Left ventricle myocardium superior (tissue), 1 donor: ENCODE measurements at regions not wholly inside any gene's neighbourhood (a gene's known extent, or its start where the extent isn't known, plus 50 kb on each side); places are given as distances from the start of the nearest gene placed in this dataset.

ENCODE experiments used
- ATAC-seq: fragments of 200-7000 bp; cut with Tn5 transposase; one replicate; pipeline ENCODE4 v1.9.1; 2020; ENCODE audit warnings: mild to moderate bottlenecking, moderate library complexity
- DNase-seq: peaks from one replicate; pipeline ENCODE4 v3.0.0-alpha.2; 2020
- intact Hi-C: fragments of 100-400 bp; cut with micrococcal nuclease; formaldehyde crosslinking; loops from one replicate; pipeline ENCODE4 v1.11.0; 2022
- donor health status: DM: no; HTN: yes; CAD: no; lungs with severe emphysema.

DNA sequence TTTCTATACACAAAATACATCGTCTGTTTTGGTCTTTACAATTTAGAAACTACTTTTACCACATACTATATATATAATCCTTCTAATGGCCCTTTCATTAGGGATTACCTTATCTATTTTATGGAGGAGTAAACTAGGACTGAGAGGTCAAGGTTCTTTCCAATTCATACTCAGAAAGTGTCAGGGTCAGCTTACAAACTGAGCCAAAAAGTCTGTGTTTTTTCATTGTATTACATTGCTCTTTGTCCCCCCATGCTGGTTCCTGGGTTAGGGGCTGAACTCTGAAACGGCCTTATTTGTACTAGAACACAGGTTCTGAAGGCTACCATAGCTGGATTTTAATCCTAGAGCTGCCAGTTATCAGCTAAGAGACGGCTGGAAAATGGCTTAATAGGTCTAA, 368.1 kb downstream of the GRIN2B start:
- intact Hi-C loops: no loop called here

DNA sequence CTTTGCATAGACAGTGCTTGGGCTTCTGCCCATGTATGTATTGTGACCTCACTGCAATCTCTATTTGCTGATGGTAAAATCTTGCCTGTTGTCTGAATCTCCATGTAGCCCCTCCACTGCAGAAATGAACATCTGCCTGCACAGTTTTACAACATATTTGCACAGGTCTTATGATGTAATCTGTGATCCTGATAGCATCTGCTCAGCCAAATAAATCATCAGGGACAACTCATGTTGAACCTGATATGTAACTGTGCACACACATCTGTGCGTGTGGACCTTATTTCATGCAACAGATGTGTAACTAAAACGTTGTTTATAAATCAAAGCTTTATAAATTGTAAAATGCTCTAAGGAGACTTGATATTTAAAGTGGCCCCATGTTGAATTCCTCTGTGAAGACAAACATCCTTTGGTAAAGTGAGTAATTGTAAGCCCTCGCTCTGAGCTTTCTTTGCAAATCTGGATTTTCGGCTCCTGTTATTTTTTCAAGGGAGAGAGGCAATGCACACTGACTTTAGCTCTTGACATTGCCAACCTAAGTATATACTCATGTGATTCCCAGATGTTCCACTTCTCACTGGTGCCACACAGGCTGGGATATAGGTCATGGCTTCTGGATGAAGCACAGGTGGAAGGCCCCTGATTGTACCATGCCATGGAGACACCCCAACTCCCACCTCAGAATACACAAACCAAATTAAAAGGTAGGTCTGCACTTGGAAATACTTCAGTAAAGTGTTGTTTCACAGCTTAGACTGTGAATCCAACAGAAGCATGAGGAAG, 371.3 kb downstream of the GRIN2B start:
- no peak for ATAC-seq
- intact Hi-C loops: no loop called here
- DNase-seq: no peak

More for the DNA sequence above, 368.1 kb downstream of the GRIN2B start:
- DNase-seq (no peak), ATAC-seq (no peak)

DNA sequence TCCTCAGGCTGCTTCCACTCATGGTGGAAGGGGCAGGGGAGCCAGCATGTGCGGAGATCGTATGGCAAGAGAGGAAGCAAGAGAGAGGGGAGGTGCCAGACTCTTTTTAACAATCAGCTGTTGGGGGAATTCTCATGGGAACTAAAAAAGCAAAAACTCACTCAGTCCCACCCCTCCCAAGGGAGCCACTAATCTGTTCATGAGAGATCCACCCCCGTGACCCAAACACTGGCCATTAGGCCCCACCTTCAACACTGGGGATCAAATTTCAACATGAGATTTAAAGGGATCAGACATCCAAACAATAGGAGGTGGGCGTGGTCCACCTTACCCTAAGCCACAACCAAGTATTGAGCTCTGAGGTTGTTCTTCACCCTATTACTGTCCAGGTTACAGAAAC, 375.1 kb downstream of the GRIN2B start:
- intact Hi-C loops: no loop called here
- ATAC-seq (no peak), DNase-seq (no peak)

DNA sequence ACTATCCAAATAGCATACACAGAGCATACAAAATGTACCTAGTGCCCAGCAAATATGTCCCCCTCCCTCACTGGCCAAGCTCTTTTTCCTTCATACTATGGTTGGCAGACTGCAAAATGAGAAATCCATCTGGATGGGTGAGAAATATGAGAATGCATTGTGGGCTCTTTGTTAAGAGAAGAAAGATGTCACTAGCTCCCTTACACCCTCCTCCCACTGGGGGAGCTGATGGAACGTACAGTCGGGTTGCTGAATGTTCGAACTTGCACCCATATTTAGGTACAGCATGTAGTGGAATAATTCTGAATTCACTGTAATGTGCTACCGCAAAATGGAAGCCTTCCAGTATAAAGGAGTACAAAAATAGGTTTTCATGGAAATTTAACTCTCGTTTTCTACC, 377.4 kb downstream of the GRIN2B start:
- no peak for DNase-seq
- intact Hi-C loops: no loop called here
- ATAC-seq: no peak

DNA sequence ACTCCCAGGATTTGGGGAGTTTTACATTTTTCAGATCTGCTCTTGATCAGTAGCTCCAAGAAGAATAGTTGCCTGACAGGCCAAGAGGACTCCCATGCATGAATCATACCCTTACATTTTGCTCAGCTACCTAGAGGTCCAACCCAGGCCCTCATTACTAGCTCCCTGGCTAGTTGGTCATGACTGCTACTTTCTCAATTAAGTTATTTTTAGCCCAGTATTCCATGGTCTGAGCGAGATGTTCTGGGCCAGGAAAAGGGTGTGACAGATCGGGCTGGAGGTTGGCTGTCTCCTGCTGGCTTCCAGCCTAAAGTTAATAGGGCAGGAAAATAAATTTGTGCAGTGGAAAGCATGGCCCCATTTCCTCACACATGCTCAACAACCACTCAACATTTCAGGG, 379.2 kb downstream of the GRIN2B start:
- ATAC-seq: peak; percentile 73
- intact Hi-C loops: no loop called here
- DNase-seq: no peak

DNA sequence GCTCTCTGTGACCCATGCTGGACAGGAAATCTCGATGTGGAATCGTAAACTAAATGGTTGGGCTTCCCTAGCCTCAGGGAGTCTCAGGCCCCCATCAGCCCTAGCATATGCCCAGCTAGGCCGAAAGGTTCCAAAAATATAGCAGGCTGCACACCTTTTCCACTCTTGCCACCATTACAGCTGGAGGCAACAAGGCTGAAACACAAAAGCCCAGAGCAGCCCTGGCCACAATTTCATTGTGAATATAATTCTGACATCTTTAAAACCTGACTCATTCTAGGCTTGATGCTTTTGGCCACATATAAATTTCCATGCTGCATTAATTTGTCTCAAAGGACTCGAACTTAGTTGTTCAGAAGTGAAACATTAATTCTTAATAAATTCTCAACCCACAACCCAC, 382.2 kb downstream of the GRIN2B start:
- DNase-seq (no peak), ATAC-seq (no peak)
- intact Hi-C loops: no loop called here

DNA sequence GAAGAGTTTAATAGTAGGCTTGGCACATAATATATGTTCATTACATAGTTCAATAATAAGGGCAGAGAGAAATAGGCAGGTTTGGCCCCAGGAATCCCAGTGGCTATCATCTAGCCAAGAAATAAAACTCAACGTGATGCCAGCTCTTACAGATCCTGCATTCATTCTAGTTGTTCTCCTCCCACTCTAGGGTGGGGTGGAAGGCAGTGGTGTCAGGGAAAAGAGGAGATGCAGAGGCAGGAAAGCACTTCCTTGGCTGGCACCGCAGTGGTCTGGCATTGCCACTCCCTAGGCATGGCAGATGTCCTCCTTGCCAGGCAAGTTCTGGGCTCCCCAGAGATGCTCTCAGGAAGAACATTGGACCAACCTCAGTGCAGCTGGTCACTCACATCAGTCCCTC, 383.6 kb downstream of the GRIN2B start:
- no peak for DNase-seq

DNA sequence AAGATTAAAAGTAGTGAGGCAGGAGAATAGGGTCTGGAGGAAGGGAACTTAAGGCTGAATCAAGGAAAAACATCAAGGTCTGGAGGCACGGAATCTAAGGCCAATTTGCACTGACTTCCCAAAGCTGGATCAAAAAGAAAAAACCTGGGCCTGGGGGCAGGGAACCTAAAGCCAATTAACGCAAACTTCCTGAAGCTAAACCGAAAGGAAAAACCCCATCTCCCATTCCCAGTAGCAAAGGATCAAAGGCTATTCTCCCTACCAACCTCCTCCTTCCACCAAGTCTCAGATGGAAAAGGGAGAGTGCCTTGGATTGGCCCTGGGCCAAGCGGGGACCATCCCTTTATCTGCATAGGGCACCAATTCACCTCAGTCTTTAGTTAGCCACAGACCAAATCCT, 384.2 kb downstream of the GRIN2B start:
- intact Hi-C loops: no loop called here
- DNase-seq (no peak), ATAC-seq (no peak)

More for the DNA sequence above, 383.6 kb downstream of the GRIN2B start:
- ATAC-seq: no peak
- intact Hi-C loops: no loop called here

DNA sequence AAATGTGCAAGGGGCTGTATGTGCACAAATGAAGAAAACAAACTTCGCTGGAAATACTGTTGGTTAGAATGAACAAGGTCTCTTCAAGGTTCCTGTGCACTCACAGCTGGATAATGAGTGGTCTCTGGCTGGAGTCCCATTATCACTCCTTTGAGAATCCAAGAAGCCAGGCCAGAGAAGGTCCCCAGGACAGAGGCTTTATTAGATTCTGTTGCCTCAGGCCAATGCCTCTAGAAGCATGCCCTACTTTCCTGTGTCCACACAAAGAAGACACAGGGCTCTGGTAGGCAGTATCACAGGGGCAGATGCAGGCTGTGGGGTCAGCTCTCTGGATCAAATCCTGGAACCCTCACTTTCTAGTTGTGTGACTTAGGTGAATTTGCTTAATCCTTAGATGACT, 384.7 kb downstream of the GRIN2B start:
- DNase-seq (no peak), ATAC-seq (no peak)

DNA sequence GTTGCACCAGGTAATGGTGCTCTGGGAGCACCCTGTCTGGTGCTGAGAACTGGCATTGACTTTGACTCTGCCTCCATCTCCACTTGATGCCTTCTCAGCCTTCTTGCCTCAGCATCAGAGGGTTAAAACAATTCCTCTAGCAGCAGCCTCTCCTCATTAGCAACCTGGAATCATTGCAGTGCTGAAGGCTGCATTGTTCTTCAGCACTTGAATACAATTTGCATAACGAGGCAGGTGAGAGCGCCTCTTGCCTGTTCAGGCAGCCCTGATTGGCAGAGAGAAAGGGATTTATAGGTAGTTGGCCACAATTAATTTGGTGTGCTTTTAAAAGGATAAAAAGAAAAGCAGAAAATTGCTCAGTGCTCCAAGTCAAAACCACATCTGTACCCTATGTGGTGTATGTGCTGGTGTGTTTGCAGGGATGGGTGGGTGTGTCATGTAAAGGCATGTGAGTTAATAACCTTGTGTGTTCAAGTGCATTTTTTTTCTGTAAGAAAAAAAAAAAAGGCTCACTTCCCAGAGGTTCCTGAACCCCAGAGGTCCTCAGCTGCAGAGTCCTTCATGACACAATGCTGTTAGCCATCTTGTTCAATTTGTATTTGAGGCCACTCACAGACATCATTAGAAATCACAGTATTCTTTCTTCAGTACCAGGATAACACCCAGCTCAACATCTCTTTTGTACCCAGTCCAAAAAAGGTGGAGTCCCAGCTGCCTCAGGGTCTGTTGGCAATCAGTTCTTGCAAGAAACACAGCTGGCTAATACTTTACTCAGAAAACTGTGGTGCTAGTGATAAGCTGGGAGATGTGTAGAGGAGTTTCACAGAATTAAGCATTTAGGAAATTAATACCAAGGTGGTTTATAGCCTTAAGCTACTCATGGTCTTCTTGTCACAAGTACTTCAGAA, 385.6 kb downstream of the GRIN2B start:
- intact Hi-C loops: no loop called here
- ATAC-seq (no peak), DNase-seq (no peak)

More for the DNA sequence above, 384.7 kb downstream of the GRIN2B start:
- intact Hi-C loops: no loop called here

DNA sequence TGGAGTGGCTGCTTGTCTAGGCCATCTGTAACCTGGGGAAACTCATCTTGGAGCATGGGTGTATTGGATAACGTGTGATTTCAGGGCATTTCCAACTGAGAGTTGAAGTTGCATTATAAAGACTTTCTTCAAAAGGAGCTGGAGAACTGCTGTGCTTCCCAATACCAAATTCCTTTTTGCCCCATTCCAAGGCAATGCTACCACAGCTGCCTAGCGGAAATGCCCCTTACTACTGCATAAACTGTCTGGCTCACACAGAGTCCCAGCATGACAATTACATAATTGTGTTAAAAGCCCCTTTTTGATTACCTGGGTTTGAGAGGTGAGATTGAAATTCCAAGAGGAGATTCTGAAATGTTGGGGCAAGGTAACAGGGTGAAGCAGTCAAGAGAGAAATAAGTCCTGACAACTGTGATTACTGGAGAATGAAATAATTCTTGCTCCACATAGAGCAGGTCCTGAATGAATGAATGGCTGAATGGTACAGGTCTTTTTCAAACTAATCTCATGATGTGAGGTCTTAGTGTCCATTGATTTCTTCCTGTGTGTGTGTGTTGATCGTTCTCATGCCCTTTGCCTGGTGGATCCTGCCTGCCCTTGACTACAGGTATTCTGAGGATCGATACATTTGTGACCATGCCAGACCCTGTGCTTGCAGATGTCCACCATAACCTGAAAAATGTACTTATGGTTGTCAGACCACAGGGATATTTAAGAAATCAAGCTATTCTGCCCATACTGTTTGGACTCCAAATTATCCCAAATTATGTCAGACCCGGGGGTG, 386.5 kb downstream of the GRIN2B start:
- ATAC-seq (no peak), DNase-seq (no peak)
- intact Hi-C loops: no loop called here

DNA sequence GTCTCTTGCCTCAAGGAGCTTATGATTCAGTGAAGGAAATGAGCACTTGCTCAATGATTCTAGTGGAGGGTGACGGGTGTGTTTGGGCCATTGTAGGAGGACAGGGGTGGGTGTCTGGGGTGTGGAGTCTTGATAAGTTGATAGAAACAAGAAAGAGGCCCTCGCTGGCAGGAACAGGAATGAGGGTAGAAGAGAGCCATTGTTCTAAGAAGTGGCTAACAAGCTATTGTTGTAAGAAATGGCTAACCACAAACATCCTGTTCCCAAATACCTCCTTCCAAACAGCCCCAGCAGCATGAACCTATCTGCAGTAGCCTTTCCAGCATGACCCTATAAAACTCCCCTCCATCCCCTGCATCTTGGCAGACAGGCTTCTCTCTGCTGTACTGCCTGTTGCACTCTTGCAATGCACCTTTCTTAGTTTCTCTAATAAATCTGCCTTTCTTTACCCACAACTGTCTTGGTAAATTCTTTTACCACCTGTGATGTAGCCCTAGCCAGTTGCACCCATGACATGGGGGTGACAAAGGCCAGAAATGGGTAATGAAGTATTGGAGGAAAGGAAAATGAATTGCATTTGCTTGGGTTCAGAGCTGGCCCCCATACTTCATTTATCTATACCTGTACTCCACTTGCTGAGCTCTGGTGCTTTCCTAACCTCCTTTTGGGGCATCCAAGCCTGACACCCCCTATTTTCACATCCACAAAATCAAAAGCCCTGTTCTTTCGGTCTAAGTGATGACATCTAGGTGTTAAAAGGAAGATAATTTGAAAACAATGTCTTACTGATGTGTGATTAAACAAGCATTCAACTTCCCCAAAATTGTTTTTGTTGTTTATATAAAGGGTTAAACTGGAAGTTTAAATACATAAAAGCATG, 389.1 kb downstream of the GRIN2B start:
- DNase-seq: no peak
- intact Hi-C loops: no loop called here
- no peak for ATAC-seq

DNA sequence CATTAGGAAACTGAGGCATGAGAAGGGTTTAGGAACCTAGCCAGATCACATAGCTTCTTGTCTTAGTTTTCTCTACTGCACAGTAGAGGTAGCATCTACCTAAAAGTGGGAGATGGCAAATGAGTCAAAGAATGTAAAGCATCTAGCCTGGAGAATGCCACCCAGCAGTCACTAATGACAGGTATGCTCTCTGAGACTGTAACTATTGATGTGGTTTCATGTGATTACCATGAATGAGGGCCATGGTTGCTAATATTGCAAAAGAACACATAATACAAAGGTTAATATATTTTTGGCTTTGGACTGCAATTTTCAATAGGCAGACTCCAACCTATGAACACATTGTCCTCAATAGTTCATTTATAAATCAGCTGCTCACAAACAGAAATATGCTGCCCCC, 389.9 kb downstream of the GRIN2B start:
- no peak for ATAC-seq
- intact Hi-C loops: no loop called here
- no peak for DNase-seq

DNA sequence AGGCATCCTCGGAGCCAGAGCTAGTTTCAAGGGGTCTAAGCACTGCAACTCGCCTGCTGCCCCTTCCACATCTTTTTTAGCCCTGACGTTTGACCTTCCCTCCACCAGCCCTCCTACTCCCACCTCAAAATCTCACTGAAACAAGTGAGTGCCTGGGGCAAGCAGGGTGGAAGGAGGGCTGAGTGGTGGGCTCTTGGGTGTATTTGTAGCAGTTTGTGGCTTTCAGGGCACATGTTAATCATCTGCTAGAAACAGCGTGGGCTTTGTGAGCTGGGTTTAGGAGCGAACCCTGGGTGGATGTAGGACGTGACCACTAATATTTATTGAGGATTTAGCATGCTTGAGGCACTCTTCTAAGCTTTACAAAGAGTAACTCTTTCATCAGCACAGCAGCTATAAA, 390.3 kb downstream of the GRIN2B start:
- intact Hi-C loops: no loop called here
- ATAC-seq: no peak
- DNase-seq: no peak

DNA sequence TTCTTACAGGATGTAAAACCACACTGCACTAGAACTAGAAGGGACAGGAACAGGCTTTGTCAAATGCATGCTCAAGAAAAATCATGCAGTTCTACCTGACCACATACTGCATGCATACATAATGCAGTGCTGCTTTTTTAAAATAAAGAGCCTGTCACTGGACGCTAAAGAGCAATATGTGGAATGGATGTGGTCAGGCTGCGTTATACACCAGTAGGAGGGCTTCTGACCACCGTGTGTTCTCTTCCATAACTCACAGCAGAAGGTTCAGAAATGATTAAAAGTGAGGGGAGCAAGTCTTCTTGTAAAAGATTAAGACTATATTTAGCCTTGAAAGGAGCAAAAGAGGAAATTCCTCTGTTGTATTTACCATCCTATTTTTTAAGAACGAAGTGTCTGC, 392.0 kb downstream of the EMP1 start:
- intact Hi-C loops: no loop called here
- ATAC-seq (no peak), DNase-seq (no peak)

DNA sequence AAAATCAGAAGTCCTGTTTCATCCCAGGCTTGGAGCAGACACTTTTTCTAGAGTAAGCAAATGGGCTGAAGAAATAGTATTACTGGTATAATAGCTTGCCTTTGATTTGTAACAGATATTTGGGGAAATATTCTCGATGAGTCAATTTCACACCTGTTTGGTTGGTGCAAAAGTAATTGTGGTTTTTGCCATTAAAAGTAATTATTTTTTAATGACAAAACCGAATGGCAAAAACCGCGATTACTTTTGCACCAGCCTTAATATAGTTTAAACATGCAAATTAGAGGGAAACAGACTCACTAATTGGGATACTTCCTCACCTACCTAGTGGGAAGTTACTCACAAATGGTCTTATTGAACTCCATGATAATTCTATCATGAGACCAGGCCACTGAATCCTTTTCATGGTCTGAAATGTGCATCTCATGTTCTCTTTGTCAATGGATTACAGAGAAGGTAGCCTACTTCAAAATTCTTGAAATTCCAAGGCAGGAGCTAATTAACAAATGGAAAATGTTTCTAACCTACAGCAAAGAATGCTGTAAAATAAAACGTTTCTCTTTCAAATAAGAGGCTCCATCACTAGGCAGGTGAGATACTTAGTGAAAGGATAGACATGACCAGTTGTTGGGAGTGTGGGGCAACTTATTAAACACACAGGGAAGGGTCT, 391.3 kb downstream of the EMP1 start:
- ATAC-seq: no peak
- intact Hi-C loops: no loop called here
- DNase-seq: no peak

DNA sequence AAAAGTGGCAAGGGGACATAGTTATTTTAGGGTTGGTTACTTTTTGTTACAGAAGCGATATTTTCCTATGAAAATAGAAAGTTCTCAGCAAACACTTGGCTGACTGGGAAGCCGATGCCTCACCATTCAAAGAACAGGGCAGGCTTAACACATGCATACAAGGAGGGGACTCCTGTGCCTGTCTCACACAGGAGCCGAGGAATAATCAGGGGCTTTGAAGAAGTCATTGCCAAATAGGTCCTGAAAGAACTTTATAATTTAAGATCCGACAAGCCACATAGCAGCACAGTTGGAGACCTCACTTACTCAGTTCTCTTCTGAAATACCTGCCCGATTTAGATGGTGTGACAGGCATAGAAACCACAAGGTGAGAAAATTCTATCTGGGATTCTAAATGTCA, 389.8 kb downstream of the EMP1 start:
- intact Hi-C loops: no loop called here

DNA sequence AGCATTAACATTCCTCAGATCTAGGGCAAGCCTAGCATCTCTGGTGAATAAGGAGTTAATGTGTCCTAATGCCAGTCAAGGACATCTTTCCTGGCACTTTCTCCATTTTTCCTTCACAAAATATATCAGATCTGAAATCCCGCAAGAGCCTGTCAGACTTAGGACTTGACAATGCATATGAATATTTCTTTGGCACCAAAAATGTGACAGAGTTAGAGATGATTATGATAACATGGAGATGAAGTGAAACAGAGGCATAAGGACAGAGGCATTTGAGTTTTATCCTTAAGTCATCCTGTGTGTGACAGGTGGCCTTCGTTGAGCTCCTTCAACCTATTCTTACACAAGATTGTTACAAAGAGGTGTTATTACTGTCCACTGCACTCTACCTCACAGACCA, 388.0 kb downstream of the EMP1 start:
- DNase-seq (no peak), ATAC-seq (no peak)
- intact Hi-C loops: no loop called here

More for the DNA sequence above, 389.8 kb downstream of the EMP1 start:
- ATAC-seq (no peak), DNase-seq (no peak)
